GM21390 (cell line): ENCODE measurements at regions not wholly inside any gene's neighbourhood (a gene's known extent, or its start where the extent isn't known, plus 50 kb on each side); places are given as distances from the start of the nearest gene placed in this dataset.

ENCODE experiments used
- ATAC-seq: cut with Tn5 transposase; IDR thresholded peaks from one replicate; pipeline ENCODE4 v1.9.1; 2021; ENCODE audit not compliant: unreplicated experiment

DNA sequence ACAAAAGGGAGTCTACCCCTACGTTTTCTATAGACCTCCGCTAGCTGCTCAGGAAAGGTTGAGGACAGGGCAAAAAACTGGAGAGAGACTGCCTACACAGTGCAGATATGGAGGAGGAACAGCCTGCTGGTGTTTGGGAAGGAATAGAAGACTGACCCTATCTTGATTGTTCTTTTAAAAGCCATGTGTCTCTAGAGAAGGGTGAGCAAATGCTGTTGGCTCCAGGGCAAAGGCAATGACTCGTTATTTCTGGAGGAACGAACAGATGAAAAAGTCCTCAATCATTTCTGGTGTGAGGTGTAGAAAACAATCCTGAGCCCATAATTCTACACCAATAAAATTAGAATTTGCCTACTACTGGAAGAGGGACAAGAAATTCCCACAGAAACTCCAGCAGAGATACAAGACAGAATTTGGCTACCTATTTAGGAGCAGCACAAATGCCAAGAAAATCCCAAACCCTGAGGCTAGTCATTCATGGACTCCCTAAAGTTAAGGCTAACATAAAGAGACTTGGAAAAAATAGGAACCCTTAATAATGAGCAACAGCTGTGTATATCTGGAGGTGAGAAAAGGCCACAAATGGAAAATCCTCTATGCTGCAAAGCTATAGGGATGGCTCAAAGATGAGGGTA is 1206.3 kb upstream of the CNTN5 start:
- ATAC-seq: no peak

DNA sequence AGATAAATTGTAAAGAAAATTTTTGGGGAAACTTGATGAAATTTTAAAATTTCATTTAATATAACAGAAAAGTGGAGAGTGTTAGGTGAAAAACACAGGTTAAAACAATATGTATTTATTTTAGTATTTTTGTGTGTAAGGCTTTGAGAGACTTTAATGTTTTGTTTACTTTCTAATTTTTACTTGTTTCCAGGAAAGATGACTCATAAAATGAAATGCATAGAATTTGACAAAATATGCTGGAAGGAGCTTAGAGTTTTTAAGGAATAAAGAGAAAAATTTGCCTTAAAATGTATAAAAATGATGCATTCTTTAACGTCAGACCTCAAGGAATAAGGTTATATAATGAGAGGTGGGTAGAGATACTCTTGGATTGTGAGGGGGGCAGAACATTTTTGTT is 1205.1 kb upstream of the CNTN5 start:
- no peak for ATAC-seq

- ATAC-seq: no peak
Measured at GRCh38 chr11:97832451-97832850, 1188.3 kb upstream of the CNTN5 start.

- ATAC-seq: no peak
Measured at GRCh38 chr11:97833412-97833811, 1187.3 kb upstream of the CNTN5 start.

DNA sequence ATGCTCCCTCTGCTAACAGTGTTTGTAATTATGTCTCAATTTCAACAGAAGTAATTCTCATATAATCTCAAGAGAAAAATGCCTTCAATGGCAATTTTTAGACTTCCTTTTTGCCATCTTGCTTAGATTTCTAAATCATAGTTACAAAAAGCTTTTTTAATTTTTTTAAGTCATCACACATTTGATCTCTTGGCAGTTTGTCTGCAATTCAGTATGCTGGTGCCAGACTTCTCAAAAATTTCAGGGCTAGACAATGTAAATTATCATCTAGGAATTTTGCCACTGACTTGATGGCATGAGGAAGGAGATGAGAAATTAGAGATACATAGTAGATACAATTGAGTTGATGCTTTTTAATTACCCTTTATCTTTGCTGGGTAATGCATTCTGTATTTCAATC is 1176.7 kb upstream of the CNTN5 start:
- ATAC-seq: no peak

GRCh38 chr11:97847730-97848129 is 1173.0 kb upstream of the CNTN5 start:
- ATAC-seq: no peak

- no peak for ATAC-seq
Measured at GRCh38 chr11:97850701-97851100, 1170.0 kb upstream of the CNTN5 start.

DNA sequence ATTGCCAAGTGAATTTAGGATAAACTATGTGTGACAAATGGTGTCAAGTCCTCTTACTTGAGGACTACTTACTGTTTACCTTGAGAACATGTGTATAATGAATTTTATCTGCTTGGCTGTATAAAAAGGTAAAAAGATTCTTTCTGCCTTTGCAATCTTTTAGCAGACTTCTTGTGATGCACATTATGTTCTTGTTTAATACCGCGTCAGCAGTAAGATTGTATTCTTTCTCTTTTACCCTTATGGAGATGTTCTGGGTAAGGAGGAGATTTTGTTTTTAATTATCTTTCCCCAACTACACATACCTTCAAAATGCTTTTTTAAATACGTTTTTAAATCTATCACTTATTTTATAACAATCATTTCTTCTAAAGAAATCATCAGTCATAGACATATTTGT is 1166.4 kb upstream of the CNTN5 start:
- ATAC-seq: no peak

DNA sequence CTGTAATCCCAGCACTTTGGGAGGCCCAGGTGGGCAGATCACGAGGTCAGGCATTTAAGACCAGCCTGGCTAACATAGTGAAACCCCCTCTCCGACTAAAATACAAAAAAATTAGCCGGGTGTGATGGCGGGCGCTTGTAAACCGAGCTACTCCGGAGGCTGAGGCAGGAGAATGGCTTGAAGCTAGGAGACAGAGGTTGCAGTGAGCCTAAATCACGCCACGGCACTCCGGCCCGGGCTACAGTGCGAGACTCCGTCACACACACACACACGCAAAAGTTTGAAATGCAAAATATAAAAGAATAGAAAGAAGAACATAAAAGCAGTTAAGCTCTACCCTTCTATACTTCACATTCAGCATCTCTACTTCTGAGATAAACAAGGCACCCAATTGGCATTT is 1165.9 kb upstream of the CNTN5 start:
- ATAC-seq: no peak

GRCh38 chr11:97856666-97857065 is 1164.1 kb upstream of the CNTN5 start:
- ATAC-seq: no peak

DNA sequence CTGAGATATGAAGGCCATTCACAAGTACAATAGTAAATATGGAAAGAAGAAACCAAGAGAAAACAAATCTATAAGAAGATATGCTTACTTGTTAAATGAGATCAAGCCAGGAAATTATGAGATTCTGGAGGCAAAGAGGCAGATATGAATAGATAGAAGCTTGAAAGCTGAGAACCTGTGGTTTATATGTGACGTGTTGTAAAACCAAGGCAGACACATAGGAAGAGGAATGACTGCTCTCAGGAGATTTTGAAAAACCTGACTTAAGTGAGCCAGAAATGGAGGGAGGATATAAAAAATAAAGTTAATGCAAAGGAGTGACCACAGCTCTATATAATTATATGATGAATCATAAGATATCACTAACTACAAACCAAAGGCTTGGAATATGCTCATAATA is 1160.5 kb upstream of the CNTN5 start:
- ATAC-seq: no peak

DNA sequence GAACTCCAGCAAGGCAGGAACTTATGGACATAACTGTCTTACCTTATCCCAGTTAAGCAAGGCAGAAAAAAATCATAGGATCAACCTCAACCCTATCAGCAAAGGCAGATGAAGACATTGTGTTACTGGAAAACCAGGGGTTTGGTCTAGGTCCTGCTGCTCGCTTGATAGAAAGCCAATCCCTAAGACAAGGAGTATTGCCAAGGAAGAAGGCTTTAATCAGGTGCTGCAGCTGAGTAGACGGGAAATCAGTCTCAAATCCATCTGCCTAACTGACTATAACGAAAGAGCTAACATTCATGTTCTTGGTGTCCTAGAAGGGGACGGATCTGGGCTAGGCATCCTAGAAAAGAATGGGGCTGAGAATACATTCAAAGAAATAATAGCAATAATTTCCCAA is 1158.7 kb upstream of the CNTN5 start:
- no peak for ATAC-seq

DNA sequence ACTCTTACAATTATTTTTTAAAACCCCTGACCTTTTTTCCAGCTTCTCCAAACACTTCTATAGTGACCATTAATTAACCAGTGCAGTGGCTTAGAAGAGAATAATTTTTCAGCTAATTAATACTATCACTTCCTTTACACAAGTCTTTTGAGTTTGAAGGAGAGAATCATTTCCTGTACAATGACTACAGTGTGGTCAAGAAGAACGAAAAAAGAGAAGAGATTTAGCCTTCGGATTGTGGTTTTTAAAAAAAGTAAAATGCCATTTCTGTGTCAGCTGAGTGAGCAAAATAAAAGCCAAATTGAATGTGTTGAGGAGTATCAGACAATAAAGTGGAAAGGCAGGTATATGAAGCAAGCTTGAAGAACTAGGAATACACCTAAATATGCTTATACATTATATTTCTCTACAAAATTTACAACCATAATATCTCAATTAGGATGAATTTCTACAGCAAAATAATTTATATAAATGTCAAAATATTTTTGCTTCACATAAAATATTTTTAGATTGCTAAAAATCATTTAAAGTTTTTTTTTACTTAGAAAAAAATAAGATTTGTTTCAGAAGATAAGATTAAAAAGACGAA is 1155.2 kb upstream of the CNTN5 start:
- no peak for ATAC-seq

GRCh38 chr11:97871816-97872215 is 1148.9 kb upstream of the CNTN5 start:
- ATAC-seq: no peak

- no peak for ATAC-seq
Measured at GRCh38 chr11:97880209-97880608, 1140.5 kb upstream of the CNTN5 start.

DNA sequence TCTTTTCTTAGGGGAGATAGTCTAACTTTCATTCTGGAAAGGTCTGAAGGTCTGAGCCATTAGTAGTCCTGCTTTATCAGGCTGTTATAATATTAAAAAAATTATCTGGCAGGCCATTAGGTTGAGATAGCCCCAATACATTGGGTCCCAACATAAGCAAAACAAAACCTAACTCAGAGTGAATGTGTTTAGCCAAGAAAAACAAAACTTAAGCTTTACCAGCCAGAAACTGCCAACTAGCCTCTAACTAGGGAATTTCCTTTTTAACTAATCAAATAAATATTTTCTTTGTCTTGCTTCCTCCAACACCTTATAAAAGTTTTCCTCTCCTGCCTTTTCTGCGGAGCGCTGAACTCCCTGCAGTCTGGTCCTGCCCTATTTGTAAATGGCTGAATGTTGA is 1137.7 kb upstream of the CNTN5 start:
- ATAC-seq: no peak

DNA sequence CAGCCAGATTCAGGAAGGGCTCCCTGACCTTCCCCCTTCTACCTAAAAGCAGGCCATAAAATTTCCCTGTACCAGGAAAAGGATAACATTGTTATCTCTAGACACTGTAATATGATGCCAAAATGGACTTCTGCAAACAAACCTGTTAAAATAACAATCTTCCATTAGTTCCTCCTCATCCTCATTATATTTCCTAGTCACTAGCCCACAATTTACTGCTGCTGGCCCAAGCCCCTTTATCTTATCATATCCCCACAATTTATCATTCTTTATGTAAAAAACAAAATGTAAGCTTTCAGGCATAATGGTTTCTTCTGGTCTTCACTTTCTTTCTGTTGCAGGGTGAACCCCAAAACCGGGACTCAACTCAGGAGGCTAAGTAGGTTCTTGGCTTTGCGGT is 1132.1 kb upstream of the CNTN5 start:
- ATAC-seq: no peak

DNA sequence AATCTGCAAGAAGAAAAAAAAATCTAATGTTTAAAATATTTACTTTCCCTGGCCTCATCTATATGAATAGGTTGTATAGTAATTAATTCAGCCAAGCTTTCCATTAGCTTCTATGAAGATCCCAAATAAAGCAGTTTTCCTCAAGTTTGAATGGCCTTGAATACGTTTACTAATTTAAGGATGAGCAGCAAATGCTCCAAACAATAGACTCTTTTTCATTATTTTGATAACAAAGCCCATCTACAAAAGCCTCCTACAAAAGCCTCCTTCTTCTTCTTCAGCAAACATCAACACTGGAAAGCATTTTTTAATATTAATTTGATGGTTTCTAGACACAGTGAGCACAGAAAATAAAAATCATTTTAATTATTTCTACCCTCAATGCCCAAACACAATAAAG is 1130.3 kb upstream of the CNTN5 start:
- ATAC-seq: no peak

DNA sequence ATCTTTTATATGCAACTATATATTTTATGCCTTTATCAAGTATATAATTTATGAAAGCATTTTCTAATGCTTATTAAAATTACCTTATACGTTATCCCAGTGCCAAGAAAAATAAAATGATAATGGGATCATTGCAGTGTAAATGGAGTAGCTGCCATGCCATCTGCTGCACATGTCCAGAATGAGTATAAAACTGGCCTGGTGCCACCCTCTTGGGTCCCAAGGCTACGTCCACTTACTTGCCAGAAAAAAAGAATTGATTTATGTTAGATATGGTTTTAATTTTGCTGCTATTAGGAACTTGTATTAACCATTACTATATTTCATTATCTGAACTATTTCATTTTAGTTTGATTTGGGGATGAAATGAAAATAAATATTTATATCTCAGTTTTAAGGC is 1127.1 kb upstream of the CNTN5 start:
- no peak for ATAC-seq

GRCh38 chr11:97894978-97895377 is 1125.8 kb upstream of the CNTN5 start:
- no peak for ATAC-seq

DNA sequence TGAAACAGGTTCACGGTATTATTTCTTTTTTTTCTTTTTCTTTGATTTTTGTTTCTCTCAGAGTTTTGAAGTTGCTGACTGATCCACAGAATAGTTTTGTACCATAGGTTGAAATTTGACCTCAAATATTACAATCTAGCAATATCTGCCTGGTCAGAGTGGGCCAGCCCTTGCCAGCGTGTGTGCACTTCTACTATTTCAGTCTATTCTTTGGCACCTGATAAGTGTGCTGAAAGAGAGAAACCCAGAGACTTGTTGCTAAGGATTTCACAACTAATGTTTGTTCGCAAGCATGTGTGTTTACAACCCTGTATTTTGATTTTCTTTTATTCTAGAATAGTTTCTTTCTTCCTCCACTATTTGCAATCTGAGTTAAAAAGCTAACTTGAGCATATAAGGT is 1125.2 kb upstream of the CNTN5 start:
- no peak for ATAC-seq

DNA sequence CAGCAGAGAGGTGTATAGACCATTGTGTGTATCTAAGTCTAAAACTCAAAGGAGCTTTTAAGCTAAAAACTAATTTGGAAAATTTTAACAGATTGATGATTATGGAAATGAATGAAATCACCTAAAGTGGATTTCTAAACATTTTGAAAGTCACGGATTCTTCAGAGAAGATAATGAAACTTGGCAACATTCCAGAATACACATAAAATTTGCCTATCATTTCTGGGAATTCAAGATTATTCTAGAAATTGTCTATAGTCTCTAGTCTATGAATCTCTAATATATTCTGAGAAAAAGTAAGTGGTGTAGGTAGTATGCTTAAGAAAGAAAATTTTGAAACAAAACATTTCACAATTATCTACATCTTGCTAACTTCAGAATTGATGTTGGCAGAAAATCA is 1117.9 kb upstream of the CNTN5 start:
- no peak for ATAC-seq

GRCh38 chr11:97905101-97905500 is 1115.6 kb upstream of the CNTN5 start:
- no peak for ATAC-seq
